ENCODE measurements at regions not wholly inside any gene's neighbourhood (a gene's known extent, or its start where the extent isn't known, plus 50 kb on each side); places are given as distances from the start of the nearest gene placed in this dataset.

GRCh38 chr14:57025456-57025855 lies 215.2 kb upstream of the OTX2 start:
- TF ChIP-seq CTCF (IDR thresholded peaks at IDR 0.05; ENCODE audit: poor library complexity) (no peak), EZH2 (IDR thresholded peaks at IDR 0.05; ENCODE audit: borderline replicate concordance) (no peak)

Measured in hepatocyte (in vitro differentiated cells).